ENCODE measurements at regions not wholly inside any gene's neighbourhood (a gene's known extent, or its start where the extent isn't known, plus 50 kb on each side); places are given as distances from the start of the nearest gene placed in this dataset.

DNA sequence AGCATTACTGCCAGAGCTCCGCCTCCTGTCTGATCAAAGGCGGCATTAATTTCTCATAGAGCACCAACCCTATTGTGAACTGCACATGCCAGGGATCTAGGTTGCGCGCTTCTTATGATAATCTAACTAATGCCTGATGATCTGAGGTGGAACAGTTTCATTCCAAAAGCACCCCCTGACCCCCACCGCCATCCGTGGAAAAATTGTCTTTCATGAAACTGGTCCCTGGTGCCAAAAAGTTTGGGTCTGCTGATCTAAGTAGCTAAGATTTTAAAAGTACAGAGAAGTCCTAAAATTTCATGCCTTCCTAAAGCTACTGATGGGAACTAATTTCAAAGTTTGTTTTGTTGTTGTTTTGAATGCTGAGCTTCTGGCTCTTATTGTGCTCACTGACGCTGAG is 281.6 kb downstream of the PRL start:
- in situ Hi-C loops (cut with HindIII; ENCODE audit: low sequenced_read_pairs), result no loop called here

DNA sequence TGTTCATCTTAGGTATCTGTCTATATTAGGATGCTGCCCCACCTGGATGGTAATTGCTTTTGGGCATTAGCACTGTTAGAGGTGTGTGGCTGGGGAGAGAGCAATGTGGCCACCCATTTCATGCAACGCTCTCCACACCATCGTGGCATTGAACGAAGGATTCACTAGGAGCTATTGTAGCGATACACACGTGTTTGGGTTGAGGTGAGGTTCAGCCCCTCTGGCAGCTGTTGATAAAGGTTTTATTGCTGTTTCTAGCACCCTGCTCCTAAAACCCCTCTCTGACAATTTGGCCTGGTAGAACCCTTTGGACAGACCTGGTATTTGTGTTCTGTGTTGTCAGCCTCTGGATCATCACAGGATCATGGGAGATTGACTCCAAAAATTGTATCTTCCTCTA is 280.9 kb downstream of the PRL start:
- in situ Hi-C loops (cut with HindIII; ENCODE audit: low sequenced_read_pairs), result no loop called here

DNA sequence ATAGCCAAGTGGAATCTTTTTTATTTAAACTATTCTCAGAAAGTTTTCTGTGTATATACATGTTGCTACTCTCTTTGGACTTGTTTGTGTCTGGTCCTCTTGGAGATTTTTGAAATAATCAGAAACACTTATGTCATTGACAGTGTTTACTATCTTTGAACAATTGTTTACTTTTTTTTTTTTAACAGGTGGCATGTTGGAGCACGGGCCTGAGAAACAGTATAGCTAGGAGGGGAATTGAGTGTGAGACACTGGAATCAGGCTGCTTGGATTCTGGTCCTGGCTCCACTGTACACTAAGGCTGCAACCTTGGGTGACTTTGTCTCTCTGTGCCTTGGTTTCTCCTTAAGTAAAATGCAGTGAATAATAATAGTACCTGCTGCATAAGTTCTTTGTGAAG is 279.6 kb downstream of the PRL start:
- in situ Hi-C loops (cut with HindIII; ENCODE audit: low sequenced_read_pairs), result no loop called here

DNA sequence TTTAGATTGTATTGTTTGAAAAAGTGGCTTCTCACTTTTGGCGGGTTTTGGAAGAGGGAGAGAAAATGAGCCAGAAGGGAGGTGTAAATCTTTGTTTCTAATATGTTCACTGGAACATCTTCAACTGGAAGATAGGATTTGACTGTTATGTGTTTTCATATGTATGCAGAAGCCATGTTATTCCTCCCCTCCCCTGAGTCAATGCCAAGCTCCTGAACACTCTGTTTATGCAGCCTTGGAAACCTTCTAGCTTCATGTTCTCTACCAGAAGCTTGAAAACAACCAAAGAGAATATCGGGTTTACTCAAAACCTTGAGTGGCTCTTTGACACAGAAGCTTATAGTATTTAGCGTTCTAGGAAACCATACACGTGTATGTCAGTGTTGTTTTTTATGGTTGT is 279.1 kb downstream of the PRL start:
- in situ Hi-C loops (cut with HindIII; ENCODE audit: low sequenced_read_pairs), result no loop called here

DNA sequence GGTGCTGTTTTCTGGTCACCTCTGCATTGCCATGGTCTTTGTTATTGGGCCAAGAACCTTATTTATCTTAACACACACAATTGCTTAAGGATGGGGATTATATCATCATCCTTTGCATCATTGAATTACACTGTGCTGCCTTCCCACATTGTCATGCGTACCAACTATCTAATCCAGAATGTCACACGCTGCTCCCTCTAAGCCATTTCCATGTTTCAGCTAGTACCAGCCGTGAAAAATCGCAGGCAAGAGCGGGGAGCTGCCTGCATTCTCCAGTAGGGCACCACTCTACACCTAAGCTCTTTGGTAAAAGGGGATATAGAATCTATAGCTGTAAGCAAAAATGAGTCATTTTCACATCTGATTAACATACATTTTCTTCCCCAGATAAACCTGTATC is 277.0 kb downstream of the PRL start:
- in situ Hi-C loops (cut with HindIII; ENCODE audit: low sequenced_read_pairs), result no loop called here

DNA sequence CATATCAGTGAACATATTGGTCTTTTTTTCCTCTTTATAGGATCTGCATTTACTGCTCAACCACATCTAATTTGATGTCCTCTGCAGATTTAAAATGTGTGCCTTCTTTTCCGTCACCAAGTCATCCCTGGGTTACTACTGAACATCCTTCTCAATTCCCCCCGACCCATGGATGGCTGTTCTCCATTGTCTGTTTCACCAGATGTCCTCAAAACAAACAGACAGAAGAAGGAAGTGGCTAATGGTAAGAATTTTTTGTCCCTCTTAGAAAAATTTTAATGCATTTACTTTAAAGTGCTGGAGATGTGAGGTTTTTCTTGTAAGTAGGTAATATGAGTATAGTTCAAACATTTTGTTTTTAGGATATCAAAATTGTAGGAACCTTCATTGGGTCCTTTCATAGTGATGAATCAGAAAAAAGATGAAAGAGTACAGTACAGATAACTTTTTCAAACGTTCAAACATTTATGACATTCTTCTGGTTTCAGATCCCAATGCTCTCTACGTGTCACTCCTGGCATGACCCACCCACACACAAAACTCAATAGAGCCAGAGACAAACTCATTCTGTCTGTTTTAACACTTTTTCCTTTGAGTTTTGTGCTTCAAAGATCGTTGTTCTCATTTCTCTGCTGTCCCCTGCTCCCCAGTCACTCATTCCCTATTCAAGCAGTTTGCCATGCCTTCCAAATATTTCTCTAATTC is 276.4 kb downstream of the PRL start:
- in situ Hi-C loops (cut with HindIII; ENCODE audit: low sequenced_read_pairs), result no loop called here

DNA sequence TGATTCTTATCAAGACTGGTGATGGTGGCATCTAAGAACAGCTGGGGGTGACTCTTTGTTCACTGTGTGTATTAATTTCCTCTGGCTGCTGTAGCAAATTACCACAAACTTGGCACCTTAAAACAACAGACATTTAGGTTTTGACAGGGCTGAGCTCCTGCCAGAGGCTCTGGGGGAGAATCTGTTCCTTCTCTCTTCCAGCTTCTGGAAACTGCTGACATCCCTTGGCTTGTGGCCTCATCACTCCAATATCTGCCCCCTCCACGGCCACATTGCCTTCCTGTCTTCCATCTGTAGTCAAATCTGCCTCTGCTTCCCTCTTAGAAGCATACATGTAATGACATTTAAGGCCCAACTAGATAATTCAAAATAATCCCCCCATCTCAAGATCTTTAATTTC is 274.9 kb downstream of the PRL start:
- in situ Hi-C loops (cut with HindIII; ENCODE audit: low sequenced_read_pairs), result no loop called here

DNA sequence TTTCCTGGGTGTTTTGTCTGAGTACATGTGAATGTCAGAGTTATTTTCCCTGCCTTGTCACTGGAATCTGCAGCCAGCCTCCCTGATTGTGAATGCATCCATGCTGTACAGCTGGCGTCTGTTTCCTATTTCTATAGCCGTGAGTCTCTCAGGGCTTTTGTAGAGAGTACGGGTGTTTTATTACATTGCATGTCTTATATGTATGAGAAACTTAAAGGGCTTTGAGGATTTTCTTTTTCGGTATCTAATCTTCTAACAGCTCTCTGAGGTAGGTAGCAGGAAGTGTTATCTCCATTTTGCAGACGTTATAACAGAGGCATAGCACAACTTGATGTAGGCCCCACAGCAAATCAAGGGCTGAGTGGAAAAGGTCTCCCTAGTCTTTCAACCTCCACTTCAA is 272.9 kb downstream of the PRL start:
- in situ Hi-C loops (cut with HindIII; ENCODE audit: low sequenced_read_pairs), result no loop called here

DNA sequence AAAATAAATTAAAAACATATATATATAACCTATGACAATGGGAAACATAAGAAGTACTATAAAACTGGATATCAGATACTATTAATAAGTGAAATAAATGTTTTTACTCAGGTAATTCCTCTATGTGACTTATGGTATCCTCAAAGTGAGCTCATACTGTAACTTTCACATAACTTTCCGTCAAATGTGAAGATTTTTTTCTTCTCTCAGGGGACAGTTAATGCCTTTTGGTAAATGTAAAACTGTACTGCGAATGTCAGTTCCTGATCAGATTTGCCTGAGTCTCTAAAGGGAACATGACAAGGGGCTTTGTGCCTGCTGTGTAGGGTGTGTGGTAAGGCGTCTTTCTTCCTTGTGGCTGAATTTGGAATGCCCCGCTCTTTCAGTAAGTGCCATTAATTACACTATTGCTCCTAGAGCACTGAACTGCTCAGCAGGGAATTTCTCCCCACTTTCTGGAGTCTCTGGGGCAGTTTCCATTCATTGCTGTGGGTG is 271.8 kb downstream of the PRL start:
- in situ Hi-C loops (cut with HindIII; ENCODE audit: low sequenced_read_pairs), result loop anchor here (5.0 kb wide), 1 partner anchor 42 kb away; no protein-coding TSS in a partner anchor

DNA sequence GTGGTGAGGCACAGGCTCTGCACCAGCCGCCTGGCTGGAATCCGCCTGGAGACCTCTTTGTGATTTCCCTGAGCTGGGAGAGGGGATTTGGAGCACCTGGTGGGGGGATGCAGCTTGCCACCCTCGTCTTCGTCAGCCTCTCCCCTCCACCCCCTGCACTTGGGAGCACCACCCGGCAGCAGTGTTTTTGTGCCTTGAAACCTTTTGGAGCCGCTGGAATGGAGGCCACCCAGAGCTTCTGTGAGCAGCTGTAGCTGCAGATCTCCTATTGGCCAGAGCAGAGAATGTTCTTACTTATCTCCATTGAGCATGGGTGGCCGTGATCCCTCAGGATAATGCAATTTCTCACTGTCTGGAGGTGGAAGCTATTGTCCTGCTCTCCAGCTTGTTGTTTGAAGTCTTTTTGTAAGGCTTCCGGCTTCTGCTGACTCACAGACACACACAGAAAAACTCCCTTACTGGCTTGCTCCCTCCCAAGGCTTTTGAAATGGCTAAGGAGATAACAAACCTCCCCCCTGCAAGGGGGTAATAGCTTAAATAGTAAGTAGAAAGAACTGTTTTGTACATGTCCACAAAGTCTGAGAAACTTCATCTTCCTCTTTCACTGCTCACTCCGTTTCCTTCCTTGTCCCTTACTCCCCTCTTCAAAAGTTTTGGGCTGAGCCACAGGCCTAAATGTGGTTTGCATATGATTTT is 271.2 kb downstream of the PRL start:
- in situ Hi-C loops (cut with HindIII; ENCODE audit: low sequenced_read_pairs), result loop anchor here (5.0 kb wide), 1 partner anchor 42 kb away; no protein-coding TSS in a partner anchor

DNA sequence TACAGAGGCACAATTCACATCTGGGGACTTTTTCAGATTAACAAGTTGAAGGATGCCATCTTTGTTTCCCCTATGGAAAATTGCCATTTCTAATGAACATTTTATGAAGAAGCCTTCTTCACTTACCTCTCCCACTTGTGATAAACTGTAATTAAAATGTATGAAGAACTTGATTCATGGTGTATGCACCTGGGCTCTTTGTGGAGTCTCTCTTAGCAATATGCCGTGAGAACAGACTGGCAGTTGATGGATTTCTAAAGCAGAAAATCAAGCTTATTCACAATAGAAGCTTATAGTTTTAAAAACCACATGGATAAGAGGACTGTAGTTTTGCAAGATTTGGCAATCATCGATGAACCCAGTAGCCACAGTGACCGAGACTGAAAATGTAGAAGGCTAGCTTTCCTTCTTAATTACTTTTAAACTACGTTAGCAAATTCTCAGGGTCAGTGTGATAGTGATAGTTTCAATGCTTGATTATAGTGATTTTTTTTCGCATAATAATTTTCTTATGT is 270.6 kb downstream of the PRL start:
- in situ Hi-C loops (cut with HindIII; ENCODE audit: low sequenced_read_pairs), result loop anchor here (5.0 kb wide), 1 partner anchor 41 kb away; no protein-coding TSS in a partner anchor

DNA sequence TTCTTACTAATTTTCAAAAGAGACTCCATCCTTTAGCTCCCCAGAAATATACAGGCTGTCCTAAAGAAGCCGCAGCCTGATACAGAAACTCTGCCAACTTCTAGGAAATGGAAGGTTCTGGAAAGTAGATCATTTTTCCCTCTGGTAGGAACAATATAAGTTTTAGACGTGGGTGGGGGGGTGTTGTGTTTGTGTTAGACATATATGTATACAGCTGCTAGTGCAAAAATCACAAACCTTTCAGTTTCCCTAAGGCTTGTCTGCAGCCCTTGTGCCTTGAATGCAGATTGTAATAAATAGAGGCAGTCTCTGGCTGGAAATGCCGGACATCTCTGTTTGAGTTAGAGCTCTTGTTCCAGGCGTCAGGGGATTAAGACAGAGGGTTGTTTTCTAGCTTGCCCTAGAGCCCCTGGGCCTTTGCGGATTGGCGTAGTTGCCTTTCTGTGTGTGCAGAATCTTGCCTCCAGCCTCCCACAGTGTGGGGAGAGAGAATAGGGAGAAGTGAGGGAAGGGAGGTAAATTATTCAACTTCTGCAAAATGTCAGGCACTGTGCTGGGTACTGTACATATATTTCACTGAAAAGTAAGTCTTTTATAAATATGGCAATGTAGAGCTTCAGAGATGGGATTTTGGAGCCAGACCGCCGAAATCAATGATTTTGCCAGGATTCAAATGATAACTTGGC is 269.7 kb downstream of the PRL start:
- in situ Hi-C loops (cut with HindIII; ENCODE audit: low sequenced_read_pairs), result loop anchor here (5.0 kb wide), 1 partner anchor 40 kb away; no protein-coding TSS in a partner anchor

DNA sequence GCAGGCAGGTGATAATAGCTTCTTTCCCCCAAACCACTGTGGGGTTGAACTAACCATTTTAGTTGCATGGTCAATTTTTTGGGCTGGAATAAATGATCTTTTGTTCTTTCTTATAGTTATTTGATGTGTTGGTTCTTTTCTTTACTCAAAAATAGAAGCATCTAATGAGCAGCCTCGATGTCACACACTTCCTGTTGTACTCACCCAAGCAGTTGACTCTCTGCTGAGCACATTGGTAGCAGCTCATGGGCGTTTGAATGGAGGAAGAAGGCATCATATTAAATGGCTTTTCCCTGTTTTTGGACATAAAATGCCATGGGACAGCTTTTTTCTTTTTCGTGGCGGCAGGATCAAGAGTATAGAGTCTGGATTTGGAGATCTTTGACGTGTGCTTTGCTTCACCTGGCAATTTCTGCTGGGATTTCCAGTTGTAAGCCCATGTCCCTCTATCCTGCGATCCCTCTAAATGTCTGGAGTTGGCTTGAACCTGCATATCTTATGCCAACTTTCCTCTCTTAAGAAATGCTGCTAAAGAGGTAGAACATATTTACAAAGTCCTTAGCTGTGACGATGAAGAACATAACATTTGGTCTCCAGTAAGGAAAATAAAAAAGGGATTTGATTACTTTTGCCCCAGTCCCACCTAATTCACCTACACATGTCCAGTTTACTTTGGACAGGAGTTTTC is 268.3 kb downstream of the PRL start:
- in situ Hi-C loops (cut with HindIII; ENCODE audit: low sequenced_read_pairs), result loop anchor here (5.0 kb wide), 1 partner anchor 39 kb away; no protein-coding TSS in a partner anchor

DNA sequence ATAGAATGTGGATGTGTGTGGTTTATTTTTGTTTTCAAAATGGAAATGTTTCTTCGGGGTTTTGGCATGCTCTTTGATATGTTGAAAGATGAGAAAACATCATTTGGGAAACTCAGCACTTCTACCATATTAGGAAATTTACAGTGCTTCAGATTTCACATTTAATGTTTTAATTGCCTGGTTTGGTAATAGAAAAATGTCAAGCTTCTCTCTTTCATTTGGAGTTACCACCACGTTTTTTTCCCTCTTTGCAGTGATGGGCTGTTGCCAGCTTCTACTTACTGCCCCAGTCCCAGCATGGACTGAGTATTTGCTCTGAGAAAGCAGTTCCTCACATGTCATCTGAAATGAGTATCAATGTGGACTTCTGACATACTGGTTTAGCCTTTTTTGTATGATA is 267.7 kb downstream of the PRL start:
- in situ Hi-C loops (cut with HindIII; ENCODE audit: low sequenced_read_pairs), result loop anchor here (5.0 kb wide), 1 partner anchor 38 kb away; no protein-coding TSS in a partner anchor

DNA sequence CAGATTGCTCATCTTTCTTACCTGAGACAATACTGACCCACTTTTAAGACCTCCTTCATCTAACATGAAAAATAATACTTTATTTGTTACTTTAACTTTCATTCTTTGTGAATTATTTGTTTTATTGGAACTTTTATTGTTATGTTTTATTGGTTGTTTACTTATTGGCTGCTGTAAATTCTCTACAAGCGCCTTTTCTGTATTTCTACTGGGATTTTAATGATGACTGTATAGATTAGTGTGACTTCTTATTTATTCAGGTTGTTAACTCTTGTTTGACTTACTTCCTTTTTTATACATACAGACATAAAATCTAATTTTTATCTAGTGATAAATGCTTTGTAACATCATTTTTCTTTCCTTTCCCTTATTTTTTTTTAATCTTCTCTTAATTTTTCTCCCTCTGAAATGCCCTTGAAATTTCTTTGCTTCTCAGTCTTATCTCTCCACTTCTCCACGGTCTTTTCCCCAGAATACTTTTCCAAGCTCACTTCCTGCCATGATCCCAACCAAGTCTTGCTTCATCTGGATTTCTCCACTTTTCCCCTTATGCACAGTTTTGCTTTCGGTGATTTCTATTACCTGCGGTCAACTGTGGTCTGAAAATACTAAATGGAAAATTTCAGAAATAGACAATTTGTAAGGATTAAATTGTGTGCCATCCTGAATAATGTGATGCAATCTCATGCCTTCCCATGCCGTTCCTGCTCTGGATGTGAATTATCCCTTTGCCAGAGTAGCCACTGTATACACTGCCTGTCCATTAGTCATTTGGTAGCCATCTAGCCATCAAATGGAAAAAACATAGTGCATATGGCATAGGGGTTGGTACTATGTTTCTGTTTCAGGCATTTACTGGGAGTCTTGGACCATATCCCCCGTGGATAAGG is 265.9 kb downstream of the PRL start:
- in situ Hi-C loops (cut with HindIII; ENCODE audit: low sequenced_read_pairs), result no loop called here

DNA sequence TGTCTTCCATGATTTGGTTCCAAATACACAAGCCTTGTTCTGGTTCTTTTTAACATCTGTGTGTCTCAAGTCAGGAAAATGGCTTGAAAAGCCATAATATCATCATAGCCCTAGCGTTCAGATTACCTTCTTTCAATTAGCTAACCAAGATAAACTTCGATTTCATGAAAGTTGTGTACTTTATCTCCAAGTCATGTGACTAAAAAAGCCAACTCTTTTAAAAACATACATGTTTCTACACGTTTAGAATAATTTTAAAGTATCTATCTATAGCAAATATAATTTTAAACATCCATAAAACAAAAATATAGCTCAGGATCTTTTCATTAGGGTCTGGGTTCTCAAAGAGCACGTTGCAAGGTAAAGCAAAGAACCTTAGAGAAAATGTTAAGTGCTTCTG is 261.1 kb downstream of the PRL start:
- in situ Hi-C loops (cut with HindIII; ENCODE audit: low sequenced_read_pairs), result loop anchor here (5.0 kb wide), 1 partner anchor 43 kb away; no protein-coding TSS in a partner anchor

DNA sequence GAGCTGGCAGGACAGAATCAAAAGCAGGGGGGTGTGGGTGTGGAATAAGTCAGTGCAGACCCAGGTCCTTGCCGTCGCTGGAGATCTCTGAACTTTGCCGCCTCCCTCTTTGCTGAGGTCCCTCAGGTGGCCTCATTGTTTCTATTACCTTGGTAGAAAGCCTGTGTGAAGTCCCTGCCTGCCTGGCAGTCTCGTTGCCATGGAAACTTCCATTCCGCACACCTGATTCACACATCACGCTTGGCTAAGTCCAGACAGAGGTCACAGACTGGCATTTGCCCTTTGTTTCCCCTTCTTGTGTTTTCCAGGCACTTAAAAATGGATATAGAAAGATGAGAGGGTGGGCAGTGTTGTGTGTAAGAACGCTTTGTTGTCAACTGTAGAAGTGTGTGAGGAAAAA is 260.6 kb downstream of the PRL start:
- in situ Hi-C loops (cut with HindIII; ENCODE audit: low sequenced_read_pairs), result loop anchor here (5.0 kb wide), 1 partner anchor 44 kb away; no protein-coding TSS in a partner anchor

DNA sequence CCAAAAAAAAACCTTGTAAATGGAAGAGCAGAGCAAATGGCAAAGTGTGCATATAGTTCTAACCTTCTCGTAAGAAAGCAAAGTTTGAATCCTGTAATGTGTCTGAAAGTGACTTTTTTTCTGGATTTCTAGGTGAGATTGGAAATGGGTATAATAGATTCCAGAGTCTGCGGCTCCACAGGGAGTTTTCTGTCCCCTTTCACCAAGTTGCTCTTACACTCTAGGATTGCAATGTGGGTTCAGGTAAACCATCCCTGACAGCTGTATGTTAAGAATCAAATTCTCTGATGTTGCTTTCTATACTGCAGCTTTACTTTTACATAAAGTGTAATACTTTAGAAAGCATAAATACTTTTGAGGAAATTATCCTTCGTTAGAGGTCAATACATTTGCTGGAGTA is 260.1 kb downstream of the PRL start:
- in situ Hi-C loops (cut with HindIII; ENCODE audit: low sequenced_read_pairs), result loop anchor here (5.0 kb wide), 1 partner anchor 44 kb away; no protein-coding TSS in a partner anchor

DNA sequence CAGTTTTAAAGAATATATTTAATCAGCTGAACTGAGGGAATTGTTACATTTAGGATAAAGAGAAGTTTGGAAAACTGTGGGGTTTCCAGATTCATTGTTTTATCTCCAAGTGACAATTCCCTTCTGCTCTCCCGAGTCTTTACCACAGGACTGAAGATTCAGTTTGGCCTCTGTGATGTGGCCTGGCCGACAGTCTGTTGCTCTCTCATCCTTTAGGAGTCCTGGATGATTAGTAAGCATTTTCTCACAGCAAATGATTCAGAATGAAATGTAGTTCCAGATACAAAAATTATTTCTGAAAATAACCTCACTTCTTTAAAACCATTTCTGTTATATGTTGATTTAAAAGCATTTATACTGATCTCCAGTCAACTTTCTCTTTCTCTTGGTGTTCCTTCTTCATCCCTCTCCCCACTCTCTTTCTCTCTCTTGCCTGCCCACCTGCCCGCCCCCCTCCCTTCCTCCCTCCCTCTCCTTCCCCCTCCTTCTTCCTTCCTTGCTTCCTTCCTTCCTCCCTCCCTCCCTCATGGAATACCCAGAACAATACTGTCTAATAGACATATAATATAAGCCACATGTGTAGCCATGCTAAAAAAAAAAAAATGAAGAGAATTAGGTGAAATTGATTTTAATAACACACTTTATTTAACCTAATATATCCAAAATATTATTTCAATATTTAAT is 254.9 kb downstream of the PRL start:
- in situ Hi-C loops (cut with HindIII; ENCODE audit: low sequenced_read_pairs), result no loop called here

Data from endothelial cell of hepatic sinusoid (primary cell).